ENCODE measurements at regions not wholly inside any gene's neighbourhood (a gene's known extent, or its start where the extent isn't known, plus 50 kb on each side); places are given as distances from the start of the nearest gene placed in this dataset.

GRCh38 chr13:33512880-33513554 is 227.5 kb upstream of the STARD13 start:
- TF ChIP-seq POLR2AphosphoS5 (IDR thresholded peaks at IDR 0.05) (no peak), CTCF (IDR thresholded peaks at IDR 0.05; ENCODE audit: poor library complexity, severe bottlenecking) (no peak)
